ENCODE measurements at regions not wholly inside any gene's neighbourhood (a gene's known extent, or its start where the extent isn't known, plus 50 kb on each side); places are given as distances from the start of the nearest gene placed in this dataset.
"Not testable (repeated sequence)": the region's sequence is repeated elsewhere in the genome, so short reads cannot be mapped to it uniquely, and the experiment has no call there.

- not testable (repeated sequence) for DNase-seq (ENCODE audit: low spot score)
Measured at GRCh38 chr2:67195327-67195726, 201.8 kb upstream of the ETAA1 start.

DNA sequence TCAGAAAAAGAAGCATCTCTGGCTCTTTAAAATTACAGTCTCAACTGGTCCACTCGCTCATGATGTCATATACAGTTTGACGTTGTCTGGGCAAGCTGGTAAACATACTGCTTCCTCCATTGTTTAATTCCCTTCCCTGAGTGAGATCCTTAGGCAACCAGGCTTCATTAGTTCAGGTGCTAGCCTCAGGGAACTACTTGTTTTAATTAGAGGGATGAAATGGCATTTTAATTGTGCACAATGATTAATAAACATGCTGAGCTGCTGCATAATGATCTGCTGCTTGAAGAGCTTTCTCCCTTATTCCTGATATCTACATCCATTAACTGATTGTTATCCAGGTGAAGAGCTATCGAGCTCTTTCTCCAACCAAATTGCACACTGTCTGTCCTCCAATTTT, 195.6 kb upstream of the ETAA1 start:
- no peak for DNase-seq (ENCODE audit: low spot score)

DNA sequence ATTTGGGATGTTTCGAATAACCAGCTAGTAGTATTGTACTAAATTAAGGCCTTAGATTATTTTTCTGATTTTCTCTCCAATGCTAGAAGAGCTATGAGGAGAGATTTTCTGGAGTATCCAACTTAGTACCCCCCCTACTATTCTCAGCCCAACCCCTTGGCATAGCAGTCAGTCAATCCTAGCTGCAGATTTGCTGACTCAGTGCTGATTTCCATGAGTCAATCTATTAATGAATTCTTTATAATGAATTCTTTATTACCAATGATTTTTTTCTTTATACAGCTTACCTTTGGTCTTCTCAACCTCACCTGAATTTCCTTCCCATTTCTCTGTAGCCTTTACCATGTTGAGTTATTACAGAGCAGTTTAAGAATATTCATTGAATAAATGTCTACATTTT, 192.8 kb upstream of the ETAA1 start:
- DNase-seq (ENCODE audit: low spot score): no peak

GRCh38 chr2:67208887-67209500, 188.1 kb upstream of the ETAA1 start:
- no peak for DNase-seq (ENCODE audit: low spot score)

GRCh38 chr2:67210430-67210829, 186.7 kb upstream of the ETAA1 start:
- DNase-seq (ENCODE audit: low spot score): no peak

- no peak for DNase-seq (ENCODE audit: low spot score)
Measured at GRCh38 chr2:67212203-67212602, 184.9 kb upstream of the ETAA1 start.

GRCh38 chr2:67213270-67213670, 183.9 kb upstream of the ETAA1 start:
- no peak for DNase-seq (ENCODE audit: low spot score)

GRCh38 chr2:67213677-67214402, 183.3 kb upstream of the ETAA1 start:
- no peak for DNase-seq (ENCODE audit: low spot score)

GRCh38 chr2:67214585-67215185, 182.4 kb upstream of the ETAA1 start:
- DNase-seq (ENCODE audit: low spot score): no peak

- peak; percentile 75 for DNase-seq (ENCODE audit: low spot score)
Measured at GRCh38 chr2:67215214-67216055, 181.7 kb upstream of the ETAA1 start.

GRCh38 chr2:67216103-67216502, 181.0 kb upstream of the ETAA1 start:
- DNase-seq (ENCODE audit: low spot score): no peak

DNA sequence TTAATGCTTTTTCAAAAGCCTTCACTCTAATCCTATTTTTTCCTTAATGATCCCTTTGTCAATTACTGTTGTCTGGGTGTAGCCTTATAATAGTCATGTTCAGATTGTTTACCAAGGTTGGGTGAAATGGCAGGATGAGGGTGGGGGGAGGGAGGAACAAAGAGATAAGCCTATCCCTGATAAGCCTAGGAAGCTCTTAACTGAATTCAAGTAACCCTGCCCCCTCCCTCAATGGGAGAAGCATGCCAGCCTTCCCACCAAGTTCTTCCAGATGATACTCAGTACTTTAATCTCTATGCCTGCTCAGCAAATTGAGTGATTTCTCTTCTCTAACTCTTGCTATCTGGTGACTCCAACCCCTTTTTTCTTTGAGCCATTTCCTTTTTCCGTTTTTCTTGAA, 180.3 kb upstream of the ETAA1 start:
- no peak for DNase-seq (ENCODE audit: low spot score)

- no peak for DNase-seq (ENCODE audit: low spot score)
Measured at GRCh38 chr2:67217398-67217797, 179.7 kb upstream of the ETAA1 start.

GRCh38 chr2:67218056-67218455, 179.1 kb upstream of the ETAA1 start:
- no peak for DNase-seq (ENCODE audit: low spot score)

DNA sequence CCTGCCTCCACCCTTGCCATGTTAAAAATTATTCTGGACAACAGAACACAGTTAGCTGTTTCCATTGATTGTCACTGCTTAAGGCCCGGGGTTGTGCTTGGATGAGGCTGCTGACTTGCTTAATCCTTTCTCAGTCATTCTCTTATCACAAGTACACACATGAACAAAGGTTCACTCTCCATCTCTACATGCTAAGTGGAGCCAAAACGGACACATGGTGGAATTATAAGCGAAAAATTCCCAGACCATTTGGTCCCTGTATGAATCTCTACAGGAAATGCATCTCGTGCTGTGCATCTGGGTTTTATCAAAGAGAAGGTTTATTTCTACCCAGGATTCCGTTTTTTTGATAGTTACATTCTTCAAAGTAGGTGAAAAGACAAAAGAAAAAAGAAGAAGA, 177.5 kb upstream of the ETAA1 start:
- no peak for DNase-seq (ENCODE audit: low spot score)

- DNase-seq (ENCODE audit: low spot score): no peak
Measured at GRCh38 chr2:67221266-67221665, 175.9 kb upstream of the ETAA1 start.

GRCh38 chr2:67225287-67225973, 171.7 kb upstream of the ETAA1 start:
- DNase-seq (ENCODE audit: low spot score): no peak

GRCh38 chr2:67229706-67230105, 167.4 kb upstream of the ETAA1 start:
- no peak for DNase-seq (ENCODE audit: low spot score)

DNA sequence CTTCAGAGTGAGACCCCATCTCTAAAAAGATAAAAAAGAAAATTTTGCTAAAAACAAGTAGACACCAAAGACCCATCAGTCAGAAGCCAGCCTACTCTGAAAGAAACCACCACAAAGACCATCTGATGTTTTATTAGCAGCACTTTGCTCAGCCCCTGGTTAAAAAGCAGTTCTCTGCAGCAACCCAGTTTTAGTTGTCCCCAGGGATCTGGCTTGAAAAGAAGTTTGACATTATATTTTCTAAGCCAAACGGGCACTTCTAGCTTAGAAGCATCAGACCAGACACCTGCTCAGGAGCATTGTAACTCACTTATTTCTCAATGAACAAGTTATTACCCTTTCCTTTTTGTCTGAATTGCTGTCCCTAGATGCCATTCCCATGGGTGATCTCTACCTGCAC, 164.2 kb upstream of the ETAA1 start:
- no peak for DNase-seq (ENCODE audit: low spot score)

DNA sequence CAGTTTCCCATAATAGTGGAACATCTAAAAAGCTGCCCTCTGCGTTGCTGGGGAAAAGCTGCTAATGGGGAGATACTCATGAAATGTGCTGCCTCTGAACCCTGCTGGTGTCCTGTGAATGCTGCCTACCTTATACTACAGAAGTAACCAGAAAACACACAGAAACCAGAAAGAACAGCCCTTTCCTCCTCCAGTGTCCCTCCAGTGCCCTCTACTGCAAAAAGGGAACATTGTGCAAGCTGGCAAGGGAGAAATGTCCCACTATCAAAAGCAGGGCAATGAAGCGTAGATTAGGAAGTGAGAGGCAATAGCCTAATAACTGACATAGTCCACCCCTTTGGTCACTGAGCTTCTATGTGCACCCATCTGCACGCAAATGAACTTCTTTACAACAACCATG, 162.7 kb upstream of the ETAA1 start:
- DNase-seq (ENCODE audit: low spot score): no peak

- no peak for DNase-seq (ENCODE audit: low spot score)
Measured at GRCh38 chr2:67237288-67237687, 159.8 kb upstream of the ETAA1 start.

GRCh38 chr2:67240507-67240906, 156.6 kb upstream of the ETAA1 start:
- no peak for DNase-seq (ENCODE audit: low spot score)
